MCF 10A (cell line): ENCODE measurements at regions not wholly inside any gene's neighbourhood (a gene's known extent, or its start where the extent isn't known, plus 50 kb on each side); places are given as distances from the start of the nearest gene placed in this dataset.

Experiments used
- BruUV-seq: library from RNA; stranded (reverse); fragments of 400-500 nt; replicated peaks from 2 replicates; lab custom pipeline; 2021; lab: Mats Ljungman, UMichigan
- CTCF ChIA-PET: fragments of 300-600 bp; sonication (Branson Sonifier 250); formaldehyde crosslinking; extraction: SDS; loops from one replicate; lab custom pipeline; 2021; ENCODE audit warnings: antibody characterized with exemption, inconsistent platforms; lab: Yijun Ruan, JAX
- POLR2A ChIA-PET: fragments of 300-600, 350-650 bp; sonication (Branson Sonifier 250); formaldehyde crosslinking; extraction: SDS; loops from one replicate; lab custom pipeline; 2020; ENCODE audit warnings: antibody characterized with exemption, inconsistent platforms; lab: Yijun Ruan, JAX
- DNase-seq: peaks from one replicate; pipeline ENCODE4 v3.0.0-alpha.2; 2018; ENCODE audit not compliant: unreplicated experiment
- H3K27ac Mint-ChIP-seq: one replicate; pipeline ENCODE4 v1.8.0; 2022; ENCODE audit warnings: mild to moderate bottlenecking, low read depth, mixed read lengths; ENCODE audit not compliant: unreplicated experiment
- H3K27me3 Mint-ChIP-seq: one replicate; pipeline ENCODE4 v1.8.0; 2022; ENCODE audit warnings: mixed read lengths; ENCODE audit not compliant: insufficient read depth, unreplicated experiment
- H3K36me3 Mint-ChIP-seq: one replicate; pipeline ENCODE4 v1.8.0; 2022; ENCODE audit warnings: mild to moderate bottlenecking, moderate library complexity, mixed read lengths; ENCODE audit not compliant: insufficient read depth, unreplicated experiment
- H3K4me1 Mint-ChIP-seq: one replicate; pipeline ENCODE4 v1.8.0; 2022; ENCODE audit warnings: mixed read lengths; ENCODE audit not compliant: insufficient read depth, unreplicated experiment
- H3K4me3 Mint-ChIP-seq: one replicate; pipeline ENCODE4 v1.8.0; 2022; ENCODE audit warnings: mild to moderate bottlenecking, moderate library complexity, mixed read lengths; ENCODE audit not compliant: unreplicated experiment
- H3K9me3 Mint-ChIP-seq: one replicate; pipeline ENCODE4 v1.8.0; 2022; ENCODE audit warnings: mixed read lengths; ENCODE audit not compliant: unreplicated experiment
- intact Hi-C: fragments of 100-400 bp; cut with micrococcal nuclease; formaldehyde crosslinking; loops from 2 replicates; pipeline ENCODE4 v1.14.1; 2022
- TF ChIP-seq, protein P1 (sequence below): fragments of 200-600 bp; IDR thresholded peaks from one replicate; pipeline ENCODE4 v1.8.0; 2022; ENCODE audit warnings: antibody characterized with exemption, mild to moderate bottlenecking; ENCODE audit not compliant: unreplicated experiment

DNA sequence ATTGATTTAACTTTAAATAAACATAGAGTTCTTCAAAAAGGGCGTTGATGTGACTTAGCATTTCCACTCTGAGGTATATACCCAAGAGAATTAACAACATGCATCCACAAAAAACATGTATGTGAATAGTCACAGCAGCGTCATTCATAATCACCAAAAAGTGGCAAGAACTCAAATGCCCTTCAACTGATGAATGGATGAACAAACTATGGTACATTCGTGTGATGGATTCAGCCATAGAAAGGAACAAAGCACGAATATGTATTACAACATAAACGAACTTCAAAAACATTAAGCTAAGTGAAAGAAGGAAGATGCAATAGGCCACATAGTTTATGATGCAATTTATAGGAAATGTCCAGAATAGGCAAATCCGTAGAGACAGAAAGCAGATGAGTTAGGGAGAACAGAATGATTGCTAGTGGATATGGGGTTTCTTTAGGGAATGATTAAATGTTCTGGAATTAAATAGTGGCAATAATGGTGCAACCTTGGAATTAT, 72.3 kb upstream of the UQCRFS1 start:
- no TSS peak for BruUV-seq
- TF ChIP-seq, protein P1, sequence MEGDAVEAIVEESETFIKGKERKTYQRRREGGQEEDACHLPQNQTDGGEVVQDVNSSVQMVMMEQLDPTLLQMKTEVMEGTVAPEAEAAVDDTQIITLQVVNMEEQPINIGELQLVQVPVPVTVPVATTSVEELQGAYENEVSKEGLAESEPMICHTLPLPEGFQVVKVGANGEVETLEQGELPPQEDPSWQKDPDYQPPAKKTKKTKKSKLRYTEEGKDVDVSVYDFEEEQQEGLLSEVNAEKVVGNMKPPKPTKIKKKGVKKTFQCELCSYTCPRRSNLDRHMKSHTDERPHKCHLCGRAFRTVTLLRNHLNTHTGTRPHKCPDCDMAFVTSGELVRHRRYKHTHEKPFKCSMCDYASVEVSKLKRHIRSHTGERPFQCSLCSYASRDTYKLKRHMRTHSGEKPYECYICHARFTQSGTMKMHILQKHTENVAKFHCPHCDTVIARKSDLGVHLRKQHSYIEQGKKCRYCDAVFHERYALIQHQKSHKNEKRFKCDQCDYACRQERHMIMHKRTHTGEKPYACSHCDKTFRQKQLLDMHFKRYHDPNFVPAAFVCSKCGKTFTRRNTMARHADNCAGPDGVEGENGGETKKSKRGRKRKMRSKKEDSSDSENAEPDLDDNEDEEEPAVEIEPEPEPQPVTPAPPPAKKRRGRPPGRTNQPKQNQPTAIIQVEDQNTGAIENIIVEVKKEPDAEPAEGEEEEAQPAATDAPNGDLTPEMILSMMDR, result no peak
- ChIA-PET CTCF (no interaction called here), POLR2A (no interaction called here)
- Mint-ChIP-seq H3K9me3 (peaks cover 47% of the 10 kb centered on the region), H3K4me3 (no peak overlapping the region), H3K36me3 (no peaks in the 10 kb centered on the region), H3K4me1 (no peaks in the 10 kb centered on the region), H3K27me3 (no peaks in the 10 kb centered on the region), H3K27ac (no peak overlapping the region)
- DNase-seq, result no peak
- intact Hi-C loops, result no loop called here

DNA sequence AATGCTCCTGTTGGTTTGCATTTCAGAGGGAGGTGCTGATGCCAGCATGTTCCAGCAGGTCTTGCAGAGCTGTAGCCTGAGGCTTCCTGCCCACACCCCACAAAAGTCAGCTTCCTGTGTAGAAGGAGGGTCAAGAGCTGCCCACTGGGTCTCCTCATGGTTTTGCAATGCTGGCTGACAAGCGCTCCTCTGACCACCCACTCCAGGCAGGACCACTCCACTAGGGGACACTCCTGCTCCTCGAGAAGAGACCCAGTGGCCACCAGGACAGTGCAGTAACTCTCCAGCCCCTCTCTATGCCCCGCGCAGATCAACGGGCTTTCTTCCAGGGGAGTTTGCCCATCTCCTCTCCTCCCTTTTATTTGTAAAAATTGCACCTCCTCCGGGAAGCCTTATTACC, 72.9 kb upstream of the UQCRFS1 start:
- TF ChIP-seq, protein P1, result no peak
- CTCF ChIA-PET, result no interaction called here
- DNase-seq, result no peak
- no peak overlapping the region for H3K4me3 Mint-ChIP-seq
- H3K4me1 Mint-ChIP-seq, result no peaks in the 10 kb centered on the region
- BruUV-seq, result no TSS peak
- H3K27ac Mint-ChIP-seq, result no peak overlapping the region
- H3K27me3 Mint-ChIP-seq, result no peaks in the 10 kb centered on the region
- H3K36me3 Mint-ChIP-seq, result no peaks in the 10 kb centered on the region
- intact Hi-C loops, result no loop called here
- peaks cover 47% of the 10 kb centered on the region for H3K9me3 Mint-ChIP-seq
- POLR2A ChIA-PET, result no interaction called here

DNA sequence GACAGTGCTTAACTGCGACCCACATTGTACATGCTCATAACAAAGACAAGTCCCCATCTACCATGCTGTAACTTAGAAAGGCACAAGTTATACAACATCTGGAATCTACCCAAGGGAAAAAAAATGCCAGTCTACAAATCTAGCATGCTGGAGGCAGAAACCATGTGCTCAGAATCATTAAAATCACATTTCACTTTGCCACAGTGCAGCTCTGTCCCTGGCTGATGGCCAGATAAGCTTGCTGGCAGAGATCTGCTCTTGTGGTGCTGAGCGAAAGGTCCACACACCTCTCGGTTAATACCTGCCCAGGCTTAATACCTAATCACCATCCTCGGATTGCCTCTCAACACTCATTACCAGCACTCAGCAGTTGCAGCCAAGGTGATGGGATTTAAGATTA, 74.1 kb upstream of the UQCRFS1 start:
- intact Hi-C loops, result no loop called here
- H3K27me3 Mint-ChIP-seq, result no peaks in the 10 kb centered on the region
- no peaks in the 10 kb centered on the region for H3K4me1 Mint-ChIP-seq
- ChIA-PET CTCF (interaction anchor here (0.6 kb wide), 1 partner anchor 78 kb away, joined by 3 read pairs; no protein-coding TSS in a partner anchor), POLR2A (no interaction called here)
- H3K4me3 Mint-ChIP-seq, result no peak overlapping the region
- H3K36me3 Mint-ChIP-seq, result no peaks in the 10 kb centered on the region
- H3K27ac Mint-ChIP-seq, result no peak overlapping the region
- no peak for DNase-seq
- TF ChIP-seq, protein P1, result no peak
- H3K9me3 Mint-ChIP-seq, result peaks cover 54% of the 10 kb centered on the region
- BruUV-seq, result no TSS peak

DNA sequence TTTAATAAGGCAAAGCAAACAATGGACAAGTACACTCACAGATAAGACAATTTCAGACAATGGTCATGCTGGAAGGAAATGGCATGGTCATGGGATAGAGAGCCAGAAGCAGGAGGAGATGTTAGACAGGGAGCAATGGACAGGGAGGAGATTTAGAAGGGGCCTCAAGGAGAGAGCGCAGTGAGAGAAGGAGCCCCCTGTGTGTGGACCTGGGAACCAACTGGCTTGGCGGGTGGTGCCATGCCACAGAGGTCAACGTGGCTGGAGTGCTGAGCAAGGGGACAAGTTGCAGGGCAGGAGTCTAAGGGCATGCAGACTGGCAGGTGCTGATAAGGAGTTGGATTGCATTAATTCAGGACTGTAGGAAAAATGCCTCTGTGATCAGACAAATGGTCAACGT, 75.3 kb upstream of the UQCRFS1 start:
- ChIA-PET POLR2A (no interaction called here), CTCF (interaction anchor here (0.6 kb wide), 1 partner anchor 783 kb away, joined by 4 read pairs; no protein-coding TSS in a partner anchor)
- H3K4me1 Mint-ChIP-seq, result no peaks in the 10 kb centered on the region
- peaks cover 62% of the 10 kb centered on the region for H3K9me3 Mint-ChIP-seq
- DNase-seq, result no peak
- H3K27me3 Mint-ChIP-seq, result no peaks in the 10 kb centered on the region
- H3K4me3 Mint-ChIP-seq, result no peak overlapping the region
- intact Hi-C loops, result no loop called here
- H3K36me3 Mint-ChIP-seq, result no peaks in the 10 kb centered on the region
- TF ChIP-seq, protein P1, result no peak
- H3K27ac Mint-ChIP-seq, result no peak overlapping the region
- BruUV-seq, result no TSS peak
